GM12878 (cell line): ENCODE measurements at regions not wholly inside any gene's neighbourhood (a gene's known extent, or its start where the extent isn't known, plus 50 kb on each side); places are given as distances from the start of the nearest gene placed in this dataset.

Experiments
- ATAC-seq: fragments of 200-7000 bp; cut with Tn5 transposase; 3 replicates; pipeline ENCODE4 v1.9.1; 2020; ENCODE audit warnings: mild to moderate bottlenecking, moderate library complexity
- BruUV-seq: library from RNA; stranded (reverse); fragments of 400-500 nt; replicated peaks from 2 replicates; lab custom pipeline; 2021; lab: Mats Ljungman, UMichigan
- CTCF ChIA-PET: fragments of 300-600 bp; sonication (Branson Sonifier 250); formaldehyde crosslinking; extraction: SDS; loops from one replicate; lab custom pipeline; 2021; ENCODE audit warnings: inconsistent platforms; lab: Yijun Ruan, JAX
- POLR2A ChIA-PET: fragments of 350-600 bp; formaldehyde crosslinking; extraction: SDS; loops from one replicate; lab custom pipeline; 2021; ENCODE audit warnings: inconsistent platforms; lab: Charles Lee
- RAD21 ChIA-PET: fragments of 300-600 bp; sonication (Branson Sonifier 250); formaldehyde crosslinking; loops from one replicate; lab custom pipeline; 2023; ENCODE audit warnings: antibody characterized with exemption; ENCODE audit not compliant: unreplicated experiment; lab: Charles Lee
- SMC1A ChIA-PET: fragments of 300-600 bp; sonication (Branson Sonifier 250); formaldehyde crosslinking; loops from one replicate; lab custom pipeline; 2023; ENCODE audit not compliant: unreplicated experiment, uncharacterized antibody; lab: Charles Lee
- DNase-seq: peaks from one replicate; pipeline ENCODE4 v3.0.0-alpha.2; 2011; ENCODE audit warnings: low read depth, low spot score
- FAIRE-seq: peaks from 3 replicates; lab custom pipeline; 2011; peaks lifted over from hg19 to GRCh38; lab: Jason Lieb, UNC
- H2AFZ ChIP-seq: 2 replicates; pipeline ENCODE4 v1.6.0; 2011; ENCODE audit warnings: low read depth, low read length, control low read depth; ENCODE audit not compliant: control insufficient read depth
- H3K27ac ChIP-seq: 2 replicates; pipeline ENCODE4 v1.5.1; 2011; ENCODE audit warnings: control low read depth; ENCODE audit not compliant: control insufficient read depth, insufficient read depth
- H3K27me3 ChIP-seq, 2 experiments: replicated peaks in 1 of 2; 2 replicates each; pipeline versions ENCODE4 v1.6.0 to v1.6.1; 2011; ENCODE audit warnings: low read length in 1 of 2; ENCODE audit not compliant: control insufficient read depth in 2 of 2, insufficient read depth in 2 of 2
- H3K36me3 ChIP-seq, 2 experiments: 2 replicates each; pipeline ENCODE4 v1.5.1; 2011; ENCODE audit warnings: low read length in 1 of 2; ENCODE audit not compliant: control insufficient read depth in 2 of 2, insufficient read depth in 2 of 2
- H3K4me1 ChIP-seq: 2 replicates; pipeline ENCODE4 v1.6.1; 2011; ENCODE audit warnings: mild to moderate bottlenecking, low read length, moderate library complexity, mixed read lengths; ENCODE audit not compliant: control insufficient read depth, insufficient read depth
- H3K4me2 ChIP-seq: 2 replicates; pipeline ENCODE4 v1.6.0; 2011; ENCODE audit warnings: control low read depth; ENCODE audit not compliant: control insufficient read depth, insufficient read depth
- H3K4me3 ChIP-seq: fragments of 200-600 bp; sonication (generic); 2 replicates; pipeline ENCODE4 v1.5.1; 2016
- H3K79me2 ChIP-seq: 2 replicates; pipeline ENCODE4 v1.6.0; 2011; ENCODE audit warnings: low read length; ENCODE audit not compliant: control insufficient read depth, insufficient read depth
- H3K9ac ChIP-seq: 2 replicates; pipeline ENCODE4 v1.8.0; 2011; ENCODE audit warnings: low read length, control low read depth, mixed read lengths; ENCODE audit not compliant: control insufficient read depth, insufficient read depth
- H3K9me3 ChIP-seq: replicated peaks from 3 replicates; pipeline ENCODE4 v1.5.1; 2011; ENCODE audit warnings: mild to moderate bottlenecking, low read length; ENCODE audit not compliant: control insufficient read depth, insufficient read depth
- H4K20me1 ChIP-seq: 2 replicates; pipeline ENCODE4 v1.6.0; 2011; ENCODE audit not compliant: control insufficient read depth, insufficient read depth
- CEBPB ChIP-seq, 2 experiments: fragments of 150-350 bp in 1 of 2; IDR thresholded peaks; 2 replicates each; pipeline ENCODE4 v1.6.1; 2012 to 2014; ENCODE audit warnings: low read depth in 2 of 2, low read length in 2 of 2, borderline replicate concordance in 1 of 2, inconsistent platforms in 1 of 2
- CHD1 ChIP-seq: IDR thresholded peaks from 2 replicates; pipeline ENCODE4 v1.6.1; 2012; ENCODE audit warnings: low read depth, low read length, improper control_type of control experiment
- CHD4 ChIP-seq: fragments of 200-600 bp; sonication (generic); IDR thresholded peaks from 2 replicates; pipeline ENCODE4 v1.6.1; 2016; ENCODE audit warnings: mild to moderate bottlenecking
- CREM ChIP-seq: IDR thresholded peaks from 2 replicates; pipeline ENCODE4 v1.6.1; 2014; ENCODE audit warnings: antibody characterized with exemption, low read depth
- DPF2 ChIP-seq: fragments of 450-650 bp; IDR thresholded peaks from 2 replicates; pipeline ENCODE4 v1.6.1; 2017; ENCODE audit warnings: mild to moderate bottlenecking
- ESRRA ChIP-seq: IDR thresholded peaks from 2 replicates; pipeline ENCODE4 v1.6.1; 2012; ENCODE audit warnings: mild to moderate bottlenecking, low read length, improper control_type of control experiment
- GATAD2B ChIP-seq: fragments of 450-650 bp; conservative IDR thresholded peaks from 2 replicates; pipeline ENCODE4 v1.6.1; 2017; ENCODE audit warnings: low read depth, mild to moderate bottlenecking, moderate library complexity
- JUNB ChIP-seq: IDR thresholded peaks from 2 replicates; pipeline ENCODE4 v1.6.1; 2016; ENCODE audit warnings: antibody characterized with exemption, mild to moderate bottlenecking
- MEF2A ChIP-seq: IDR thresholded peaks from 2 replicates; pipeline ENCODE4 v1.6.1; 2011; ENCODE audit warnings: low read depth, mild to moderate bottlenecking, low read length, moderate library complexity; ENCODE audit not compliant: insufficient read depth
- NFYB ChIP-seq: IDR thresholded peaks from 2 replicates; pipeline ENCODE4 v1.6.1; 2011; ENCODE audit warnings: low read depth, mild to moderate bottlenecking, low read length, improper control_type of control experiment, moderate library complexity; ENCODE audit not compliant: insufficient read depth
- SIN3A ChIP-seq: IDR thresholded peaks from 2 replicates; pipeline ENCODE4 v1.6.1; 2012; ENCODE audit warnings: low read depth, low read length, improper control_type of control experiment
- SIX5 ChIP-seq: IDR thresholded peaks from 2 replicates; pipeline ENCODE4 v1.6.1; 2011; ENCODE audit warnings: mild to moderate bottlenecking, low read depth, low read length, moderate library complexity; ENCODE audit not compliant: severe bottlenecking
- SMAD1 ChIP-seq: fragments of 450-650 bp; IDR thresholded peaks from 2 replicates; pipeline ENCODE4 v1.6.1; 2018; ENCODE audit warnings: mild to moderate bottlenecking, low read depth; ENCODE audit not compliant: partially characterized antibody
- SUPT20H ChIP-seq: IDR thresholded peaks from 2 replicates; pipeline ENCODE4 v1.6.1; 2011; ENCODE audit warnings: low read depth, mild to moderate bottlenecking, low read length, moderate library complexity, borderline replicate concordance; ENCODE audit not compliant: control insufficient read depth
- WGBS: methylation state at CpG from one replicate; pipeline ENCODE4 v1.1.6; 2016; ENCODE audit warnings: low lambda C conversion rate; ENCODE audit not compliant: insufficient replicate concordance, insufficient coverage; ENCODE audit errors: missing lambda C conversion rate; 5-methylcytosine and 5-hydroxymethylcytosine counted together
- in situ Hi-C: fragments of 300-500 bp; cut with MboI; formaldehyde crosslinking; loops from 9 replicates; pipeline ENCODE4 v1.14.3; 2018; ENCODE audit warnings: mixed read lengths
- intact Hi-C: fragments of 100-400 bp; cut with micrococcal nuclease; formaldehyde crosslinking; loops from one replicate; pipeline ENCODE4 v1.14.2; 2022; ENCODE audit not compliant: unreplicated experiment
- TF ChIP-seq, protein P1 (sequence below): fragments of 450-650 bp; IDR thresholded peaks from 2 replicates; pipeline ENCODE4 v1.6.1; 2016; ENCODE audit warnings: mild to moderate bottlenecking
- TF ChIP-seq, protein P2 (sequence below): IDR thresholded peaks from 2 replicates; pipeline ENCODE4 v1.6.1; 2011; ENCODE audit warnings: low read depth, mild to moderate bottlenecking, low read length, moderate library complexity, borderline replicate concordance; ENCODE audit errors: extremely low read depth

DNA sequence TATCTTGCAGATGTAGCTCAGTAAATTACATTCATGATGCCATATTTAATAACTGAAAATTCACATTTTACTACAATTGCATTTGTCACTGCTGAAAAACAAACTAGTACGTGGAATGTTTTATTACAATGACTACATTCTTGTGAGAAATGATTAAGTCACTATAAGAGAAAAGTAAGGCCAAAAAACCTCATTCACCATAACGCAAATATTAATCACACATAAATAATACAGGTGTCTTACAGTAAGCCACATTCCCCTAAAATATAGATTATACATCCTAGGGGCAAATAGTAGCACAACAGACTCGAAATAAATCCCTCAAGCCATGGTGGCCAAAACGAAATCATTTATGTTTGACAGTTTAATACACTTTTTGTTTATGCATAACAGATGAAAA lies 460.6 kb downstream of the NR4A2 start:
- ChIA-PET CTCF (interaction anchor here (1.2 kb wide), 1 partner anchor 28 kb away, joined by 3 read pairs; no protein-coding TSS in a partner anchor), POLR2A (no interaction called here), SMC1A (no interaction called here)
- no peak for DNase-seq
- Histone ChIP-seq H3K36me3 (no peaks in the 10 kb centered on the region), H4K20me1 (no peaks in the 10 kb centered on the region), H3K9ac (no peak overlapping the region), H3K79me2 (no peaks in the 10 kb centered on the region), H3K9me3 (no peaks in the 10 kb centered on the region), H3K4me2 (no peak overlapping the region), H3K4me1 (no peaks in the 10 kb centered on the region), H3K27me3 (no peaks in the 10 kb centered on the region), H3K27ac (no peak overlapping the region)
- FAIRE-seq = no peak
- in situ Hi-C loops = no loop called here
- 13% methylated on average over 4 of the region's 4 CpGs for WGBS
- intact Hi-C loops = no loop called here
- no peak for ATAC-seq
- TF ChIP-seq DPF2 = no peak
- no peak for TF ChIP-seq CEBPB (IDR thresholded peaks at IDR 0.05; ENCODE audit: borderline replicate concordance in 1 of 2, low read depth in 2 of 2, low read length in 2 of 2)
- no peak for TF ChIP-seq SMAD1
- TF ChIP-seq SIX5 = no peak
- TF ChIP-seq SUPT20H = no peak
- no peak for TF ChIP-seq ESRRA
- TF ChIP-seq CHD1 = no peak
- no peak for TF ChIP-seq JUNB
- TF ChIP-seq, all 136 proteins: peak for 0
- no peak overlapping the region for H2AFZ ChIP-seq
- RAD21 ChIA-PET = no interaction called here
- H3K4me3 ChIP-seq = no peak overlapping the region
- BruUV-seq = no TSS peak

DNA sequence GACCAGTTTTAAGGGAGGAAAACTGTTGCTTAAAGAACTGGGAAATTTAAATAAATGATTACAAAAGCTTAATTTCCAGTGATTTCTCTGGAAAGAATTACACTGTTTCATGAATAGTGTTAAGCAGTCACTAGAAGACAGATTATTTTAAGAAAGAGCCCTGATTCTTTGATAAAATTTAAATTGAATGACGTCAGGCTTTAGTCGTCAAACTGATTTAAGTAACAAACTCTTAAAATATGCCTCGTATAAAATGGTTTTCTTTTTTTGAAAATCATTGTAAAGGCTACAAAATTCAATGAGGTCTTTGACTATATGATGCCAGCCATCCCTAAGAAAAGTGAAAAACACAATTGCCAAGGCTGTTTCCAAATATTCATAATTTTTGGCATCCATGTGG lies 465.0 kb downstream of the NR4A2 start:
- FAIRE-seq = no peak
- intact Hi-C loops = no loop called here
- no peak for DNase-seq
- no peaks in the 10 kb centered on the region for H3K27me3 ChIP-seq
- no peak overlapping the region for H3K9ac ChIP-seq
- no peaks in the 10 kb centered on the region for H4K20me1 ChIP-seq
- ChIA-PET POLR2A (no interaction called here), RAD21 (no interaction called here), SMC1A (no interaction called here), CTCF (no interaction called here)
- H3K27ac ChIP-seq = no peak overlapping the region
- BruUV-seq = no TSS peak
- WGBS = 12% methylated on average over 3 of the region's 3 CpGs
- in situ Hi-C loops = no loop called here
- H2AFZ ChIP-seq = no peak overlapping the region
- no peak overlapping the region for H3K4me3 ChIP-seq
- no peaks in the 10 kb centered on the region for H3K9me3 ChIP-seq
- no peaks in the 10 kb centered on the region for H3K79me2 ChIP-seq
- H3K4me2 ChIP-seq = no peak overlapping the region
- H3K4me1 ChIP-seq = no peaks in the 10 kb centered on the region
- H3K36me3 ChIP-seq = no peaks in the 10 kb centered on the region
- ATAC-seq = no peak
- TF ChIP-seq MEF2A = no peak
- TF ChIP-seq DPF2 = no peak
- TF ChIP-seq GATAD2B = no peak
- TF ChIP-seq CHD4 = no peak
- TF ChIP-seq, protein P1, sequence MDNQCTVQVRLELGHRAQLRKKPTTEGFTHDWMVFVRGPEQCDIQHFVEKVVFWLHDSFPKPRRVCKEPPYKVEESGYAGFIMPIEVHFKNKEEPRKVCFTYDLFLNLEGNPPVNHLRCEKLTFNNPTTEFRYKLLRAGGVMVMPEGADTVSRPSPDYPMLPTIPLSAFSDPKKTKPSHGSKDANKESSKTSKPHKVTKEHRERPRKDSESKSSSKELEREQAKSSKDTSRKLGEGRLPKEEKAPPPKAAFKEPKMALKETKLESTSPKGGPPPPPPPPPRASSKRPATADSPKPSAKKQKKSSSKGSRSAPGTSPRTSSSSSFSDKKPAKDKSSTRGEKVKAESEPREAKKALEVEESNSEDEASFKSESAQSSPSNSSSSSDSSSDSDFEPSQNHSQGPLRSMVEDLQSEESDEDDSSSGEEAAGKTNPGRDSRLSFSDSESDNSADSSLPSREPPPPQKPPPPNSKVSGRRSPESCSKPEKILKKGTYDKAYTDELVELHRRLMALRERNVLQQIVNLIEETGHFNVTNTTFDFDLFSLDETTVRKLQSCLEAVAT = no peak
- TF ChIP-seq CREM = no peak
- no peak for TF ChIP-seq SIN3A
- TF ChIP-seq, protein P2, sequence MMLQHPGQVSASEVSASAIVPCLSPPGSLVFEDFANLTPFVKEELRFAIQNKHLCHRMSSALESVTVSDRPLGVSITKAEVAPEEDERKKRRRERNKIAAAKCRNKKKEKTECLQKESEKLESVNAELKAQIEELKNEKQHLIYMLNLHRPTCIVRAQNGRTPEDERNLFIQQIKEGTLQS = no peak
- no peak for TF ChIP-seq NFYB
